PC-3 (cell line): ENCODE measurements at regions not wholly inside any gene's neighbourhood (a gene's known extent, or its start where the extent isn't known, plus 50 kb on each side); places are given as distances from the start of the nearest gene placed in this dataset.

Experiments
- CTCF ChIP-seq: fragments of 300-600 bp; sonication (generic); conservative IDR thresholded peaks from 2 replicates; pipeline ENCODE4 v1.5.1; 2017; ENCODE audit warnings: antibody characterized with exemption, low read depth, mild to moderate bottlenecking, low read length
- EZH2 ChIP-seq: fragments of 300-600 bp; sonication (generic); IDR thresholded peaks from one replicate; pipeline ENCODE4 v1.6.1; 2017; ENCODE audit warnings: antibody characterized with exemption, mild to moderate bottlenecking, low read length; ENCODE audit not compliant: unreplicated experiment
- EZH2phosphoT487 ChIP-seq: fragments of 300-600 bp; sonication (generic); IDR thresholded peaks from 2 replicates; pipeline ENCODE4 v1.6.1; 2018; ENCODE audit warnings: mild to moderate bottlenecking, antibody characterized with exemption, low read length, borderline replicate concordance

DNA sequence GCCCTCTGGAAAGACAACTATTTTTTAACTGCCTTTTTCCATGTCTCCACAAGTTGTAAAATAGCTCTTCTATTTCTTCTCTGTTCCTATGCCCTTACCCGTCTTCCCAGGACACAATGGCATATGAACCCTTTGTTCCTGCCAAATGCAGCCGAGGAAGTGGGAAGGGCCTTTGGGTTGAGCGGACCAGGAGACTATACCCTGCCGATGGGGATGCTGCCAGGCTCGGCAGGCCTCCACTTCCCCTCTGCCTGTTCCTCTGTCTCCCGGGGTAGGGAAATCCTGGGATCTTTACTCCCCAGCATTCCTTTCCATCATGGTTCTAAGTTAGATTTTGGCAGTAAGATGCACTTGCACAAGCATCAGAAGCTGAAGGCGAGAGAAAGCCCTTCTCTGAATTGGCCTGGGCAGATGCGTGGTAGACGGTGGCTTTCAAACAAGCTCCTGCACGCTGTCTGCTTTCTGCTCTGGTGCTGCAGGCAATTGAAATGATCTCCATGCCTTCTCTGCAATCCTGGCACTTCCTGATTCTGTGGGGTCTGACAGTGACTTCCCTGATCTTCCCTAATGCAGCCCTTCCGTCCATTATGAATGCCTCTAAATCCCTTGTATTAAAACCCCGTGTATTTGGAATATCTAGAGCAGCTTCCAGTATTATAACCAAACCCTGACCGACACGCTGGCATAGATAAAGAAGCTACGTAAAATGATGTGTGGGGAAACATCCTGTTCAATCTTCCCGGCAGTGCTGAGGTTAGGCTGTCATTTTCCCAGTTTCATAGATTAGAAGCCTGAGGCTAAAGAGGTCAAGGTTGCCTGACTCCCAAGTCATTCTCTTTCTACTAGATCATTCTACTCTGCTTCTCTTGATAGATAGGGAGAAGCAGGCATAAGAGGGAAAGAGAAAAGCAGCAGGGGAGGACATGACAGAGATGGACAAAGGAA, 69.8 kb downstream of the MCFD2 start:
- TF ChIP-seq CTCF (no peak), EZH2phosphoT487 (no peak), EZH2 (no peak)
